RWPE2 (cell line): ENCODE measurements at regions not wholly inside any gene's neighbourhood (a gene's known extent, or its start where the extent isn't known, plus 50 kb on each side); places are given as distances from the start of the nearest gene placed in this dataset.

Experiments
- ATAC-seq: fragments of 200-7000 bp; cut with Tn5 transposase; 3 replicates; pipeline ENCODE4 v1.9.1; 2021; ENCODE audit warnings: low read depth
- DNase-seq: peaks from one replicate; pipeline ENCODE4 v3.0.0-alpha.2; 2020; ENCODE audit warnings: low spot score
- H3K27ac ChIP-seq: fragments of 450-650 bp; 2 replicates; pipeline ENCODE4 v1.5.1; 2017; ENCODE audit warnings: mild to moderate bottlenecking; ENCODE audit not compliant: poor library complexity, severe bottlenecking
- H3K27me3 ChIP-seq: fragments of 250-450 bp; sonication (Bioruptor Pico); 2 replicates; pipeline ENCODE4 v1.5.1; 2021; ENCODE audit warnings: mild to moderate bottlenecking, moderate library complexity; ENCODE audit not compliant: insufficient read depth, poor library complexity, severe bottlenecking
- H3K36me3 ChIP-seq: fragments of 250-450 bp; sonication (Bioruptor Pico); 2 replicates; pipeline ENCODE4 v1.5.1; 2020; ENCODE audit warnings: low read depth, mild to moderate bottlenecking, moderate library complexity
- H3K4me1 ChIP-seq: fragments of 250-450 bp; sonication (Bioruptor Pico); 2 replicates; pipeline ENCODE4 v1.5.1; 2021; ENCODE audit warnings: mild to moderate bottlenecking, moderate library complexity; ENCODE audit not compliant: insufficient read depth, poor library complexity, severe bottlenecking
- H3K4me3 ChIP-seq: fragments of 250-450 bp; sonication (Bioruptor Pico); 2 replicates; pipeline ENCODE4 v1.5.1; 2021; ENCODE audit warnings: mild to moderate bottlenecking, moderate library complexity; ENCODE audit not compliant: severe bottlenecking
- H3K9me3 ChIP-seq: fragments of 250-450 bp; sonication (Bioruptor Pico); 2 replicates; pipeline ENCODE4 v1.5.1; 2021; ENCODE audit warnings: mild to moderate bottlenecking, moderate library complexity; ENCODE audit not compliant: severe bottlenecking
- TF ChIP-seq, protein P1 (sequence below): fragments of 450-650 bp; IDR thresholded peaks from one replicate; pipeline ENCODE4 v1.5.1; 2017; ENCODE audit warnings: mild to moderate bottlenecking, moderate library complexity; ENCODE audit not compliant: poor library complexity, severe bottlenecking

DNA sequence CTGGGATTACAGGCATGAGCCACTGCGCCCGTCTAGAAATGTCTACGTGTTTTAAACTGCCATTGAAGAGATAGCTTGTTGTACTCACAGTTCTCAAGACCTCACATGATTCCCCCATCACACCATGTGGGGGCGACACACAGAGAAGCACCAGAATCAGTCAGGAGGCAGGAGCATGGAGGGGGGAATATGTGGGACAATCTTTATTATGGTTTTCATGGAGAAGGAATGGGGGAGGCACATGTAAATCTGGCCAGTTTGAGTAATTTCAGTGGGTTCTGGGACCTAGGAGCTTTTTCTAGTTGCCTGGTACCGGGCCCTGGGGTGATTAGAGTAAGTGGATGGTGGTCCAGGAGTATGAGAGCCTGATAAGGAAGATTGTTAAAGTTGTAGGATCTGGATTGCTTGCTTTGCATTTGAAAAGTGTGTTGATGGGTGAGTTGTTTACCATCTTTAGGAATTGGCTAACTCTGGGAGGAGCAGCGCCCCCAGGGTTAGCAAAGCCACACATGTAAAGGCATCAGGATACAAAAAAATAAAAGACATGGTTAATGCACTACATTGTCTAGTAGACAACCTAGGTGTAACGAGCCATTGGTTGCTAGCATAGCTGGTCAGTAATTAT lies 85.4 kb upstream of the SLC13A1 start:
- no peak for DNase-seq
- H3K4me3 ChIP-seq: no peak overlapping the region
- H3K27ac ChIP-seq: no peak overlapping the region
- no peaks in the 10 kb centered on the region for H3K27me3 ChIP-seq
- no peak for ATAC-seq
- no peaks in the 10 kb centered on the region for H3K4me1 ChIP-seq
- H3K9me3 ChIP-seq: no peaks in the 10 kb centered on the region
- TF ChIP-seq, protein P1, sequence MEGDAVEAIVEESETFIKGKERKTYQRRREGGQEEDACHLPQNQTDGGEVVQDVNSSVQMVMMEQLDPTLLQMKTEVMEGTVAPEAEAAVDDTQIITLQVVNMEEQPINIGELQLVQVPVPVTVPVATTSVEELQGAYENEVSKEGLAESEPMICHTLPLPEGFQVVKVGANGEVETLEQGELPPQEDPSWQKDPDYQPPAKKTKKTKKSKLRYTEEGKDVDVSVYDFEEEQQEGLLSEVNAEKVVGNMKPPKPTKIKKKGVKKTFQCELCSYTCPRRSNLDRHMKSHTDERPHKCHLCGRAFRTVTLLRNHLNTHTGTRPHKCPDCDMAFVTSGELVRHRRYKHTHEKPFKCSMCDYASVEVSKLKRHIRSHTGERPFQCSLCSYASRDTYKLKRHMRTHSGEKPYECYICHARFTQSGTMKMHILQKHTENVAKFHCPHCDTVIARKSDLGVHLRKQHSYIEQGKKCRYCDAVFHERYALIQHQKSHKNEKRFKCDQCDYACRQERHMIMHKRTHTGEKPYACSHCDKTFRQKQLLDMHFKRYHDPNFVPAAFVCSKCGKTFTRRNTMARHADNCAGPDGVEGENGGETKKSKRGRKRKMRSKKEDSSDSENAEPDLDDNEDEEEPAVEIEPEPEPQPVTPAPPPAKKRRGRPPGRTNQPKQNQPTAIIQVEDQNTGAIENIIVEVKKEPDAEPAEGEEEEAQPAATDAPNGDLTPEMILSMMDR: no peak
- no peaks in the 10 kb centered on the region for H3K36me3 ChIP-seq

DNA sequence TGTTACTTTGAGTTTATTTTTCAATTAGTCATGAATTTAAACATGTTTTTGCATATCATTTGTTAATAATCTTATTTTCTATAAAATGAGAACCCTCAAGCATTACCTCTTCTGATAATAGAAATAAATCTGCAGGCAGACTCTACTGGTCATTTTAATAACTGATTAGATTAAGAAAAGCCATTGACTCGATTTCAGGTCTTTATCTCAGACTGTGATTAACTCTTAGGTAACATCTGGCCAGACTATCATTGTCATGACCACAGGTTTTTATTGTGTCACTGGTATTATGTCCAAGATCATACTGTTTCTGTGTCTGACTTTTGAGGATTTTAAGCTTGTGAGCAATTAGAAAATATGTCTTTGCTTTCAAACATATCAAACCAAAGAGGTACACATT lies 83.6 kb upstream of the SLC13A1 start:
- H3K4me1 ChIP-seq: no peaks in the 10 kb centered on the region
- TF ChIP-seq, protein P1: no peak
- H3K36me3 ChIP-seq: no peaks in the 10 kb centered on the region
- H3K27me3 ChIP-seq: no peaks in the 10 kb centered on the region
- no peaks in the 10 kb centered on the region for H3K9me3 ChIP-seq
- ATAC-seq (no peak), DNase-seq (no peak)
- H3K4me3 ChIP-seq: no peak overlapping the region
- H3K27ac ChIP-seq: no peak overlapping the region

DNA sequence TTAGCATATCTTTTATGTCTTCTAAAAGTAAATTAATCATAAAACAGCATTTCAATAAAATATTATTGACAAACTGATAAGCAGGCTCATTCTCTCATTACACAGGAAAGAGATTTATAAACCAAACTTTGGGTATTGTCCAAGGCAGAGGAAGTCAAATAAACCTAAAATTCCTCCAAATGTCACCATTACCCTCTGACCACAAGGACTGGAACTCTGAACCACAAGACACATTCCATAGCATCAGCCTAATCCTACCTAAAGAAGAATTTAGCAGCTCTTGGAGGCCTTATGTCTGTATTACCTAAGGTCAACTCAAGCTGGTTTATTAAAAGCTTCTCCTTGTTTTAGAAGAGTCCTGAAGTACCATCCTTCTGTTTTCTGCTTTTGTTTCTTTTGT lies 82.4 kb upstream of the SLC13A1 start:
- H3K27ac ChIP-seq: no peak overlapping the region
- H3K4me3 ChIP-seq: no peak overlapping the region
- TF ChIP-seq, protein P1: no peak
- no peaks in the 10 kb centered on the region for H3K27me3 ChIP-seq
- no peak for ATAC-seq
- no peaks in the 10 kb centered on the region for H3K4me1 ChIP-seq
- H3K36me3 ChIP-seq: no peaks in the 10 kb centered on the region
- DNase-seq: no peak
- H3K9me3 ChIP-seq: no peaks in the 10 kb centered on the region

DNA sequence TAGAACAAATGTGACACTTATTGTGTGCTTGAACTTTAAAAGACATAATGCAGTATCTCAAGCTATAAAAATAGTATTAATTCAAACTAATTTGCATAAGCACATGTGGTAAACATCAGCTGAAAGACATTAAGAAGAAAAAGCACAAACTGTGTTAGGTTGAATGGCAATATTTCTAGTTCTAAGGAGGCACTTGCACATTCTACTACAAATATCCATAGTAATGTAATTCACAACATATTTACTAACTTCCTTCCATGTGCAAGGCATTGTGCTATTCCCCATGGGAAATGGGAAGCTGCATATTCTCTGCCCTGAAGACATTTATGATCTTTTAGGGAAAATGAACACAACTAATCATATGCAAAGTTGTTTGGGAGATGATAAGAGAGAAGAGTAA lies 80.2 kb upstream of the SLC13A1 start:
- Histone ChIP-seq H3K27ac (no peak overlapping the region), H3K27me3 (no peaks in the 10 kb centered on the region), H3K36me3 (no peaks in the 10 kb centered on the region), H3K4me3 (no peak overlapping the region), H3K4me1 (no peaks in the 10 kb centered on the region), H3K9me3 (no peaks in the 10 kb centered on the region)
- no peak for ATAC-seq
- no peak for DNase-seq
- TF ChIP-seq, protein P1: no peak

DNA sequence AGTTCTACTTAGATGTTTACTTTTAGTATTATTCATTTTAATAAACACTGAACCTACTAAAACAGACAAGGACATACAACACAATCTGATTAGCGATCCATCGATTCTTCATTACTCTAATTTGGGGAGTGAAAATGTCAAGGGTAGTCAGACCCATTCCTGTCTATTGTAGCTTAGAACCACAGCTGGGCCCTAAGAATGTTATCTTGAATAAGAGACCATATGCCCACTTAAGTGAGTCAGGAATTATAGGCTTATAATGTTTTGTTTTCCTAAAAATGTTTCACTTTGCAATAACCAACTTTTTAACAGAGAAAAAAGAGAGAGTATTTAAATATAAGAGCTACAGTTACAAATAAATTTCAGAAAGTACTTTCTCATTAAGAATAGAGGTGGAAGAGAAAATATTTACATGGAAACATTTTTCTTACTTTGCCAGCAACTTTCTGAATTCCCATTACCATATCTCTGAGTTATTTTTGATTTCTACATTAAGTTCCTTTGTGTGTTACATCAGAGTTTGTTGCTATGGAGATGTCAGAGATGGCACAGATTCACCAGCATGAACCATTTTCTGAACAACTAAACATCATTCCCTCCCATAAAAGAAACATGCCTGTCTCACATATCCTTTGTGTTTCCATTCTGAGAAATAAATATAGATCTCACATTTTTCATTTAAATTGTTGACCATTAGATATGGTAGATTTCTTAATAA lies 75.4 kb upstream of the SLC13A1 start:
- ATAC-seq (no peak), DNase-seq (no peak)
- TF ChIP-seq, protein P1: no peak
- Histone ChIP-seq H3K36me3 (no peaks in the 10 kb centered on the region), H3K27me3 (no peaks in the 10 kb centered on the region), H3K4me3 (no peak overlapping the region), H3K27ac (no peak overlapping the region), H3K9me3 (no peaks in the 10 kb centered on the region), H3K4me1 (no peaks in the 10 kb centered on the region)
